ELF-1 (cell line): ENCODE measurements at regions not wholly inside any gene's neighbourhood (a gene's known extent, or its start where the extent isn't known, plus 50 kb on each side); places are given as distances from the start of the nearest gene placed in this dataset.

ENCODE experiments used
- DNase-seq: peaks from one replicate; pipeline ENCODE4 v3.0.0-alpha.2; 2016; ENCODE audit warnings: low read depth, low spot score

DNA sequence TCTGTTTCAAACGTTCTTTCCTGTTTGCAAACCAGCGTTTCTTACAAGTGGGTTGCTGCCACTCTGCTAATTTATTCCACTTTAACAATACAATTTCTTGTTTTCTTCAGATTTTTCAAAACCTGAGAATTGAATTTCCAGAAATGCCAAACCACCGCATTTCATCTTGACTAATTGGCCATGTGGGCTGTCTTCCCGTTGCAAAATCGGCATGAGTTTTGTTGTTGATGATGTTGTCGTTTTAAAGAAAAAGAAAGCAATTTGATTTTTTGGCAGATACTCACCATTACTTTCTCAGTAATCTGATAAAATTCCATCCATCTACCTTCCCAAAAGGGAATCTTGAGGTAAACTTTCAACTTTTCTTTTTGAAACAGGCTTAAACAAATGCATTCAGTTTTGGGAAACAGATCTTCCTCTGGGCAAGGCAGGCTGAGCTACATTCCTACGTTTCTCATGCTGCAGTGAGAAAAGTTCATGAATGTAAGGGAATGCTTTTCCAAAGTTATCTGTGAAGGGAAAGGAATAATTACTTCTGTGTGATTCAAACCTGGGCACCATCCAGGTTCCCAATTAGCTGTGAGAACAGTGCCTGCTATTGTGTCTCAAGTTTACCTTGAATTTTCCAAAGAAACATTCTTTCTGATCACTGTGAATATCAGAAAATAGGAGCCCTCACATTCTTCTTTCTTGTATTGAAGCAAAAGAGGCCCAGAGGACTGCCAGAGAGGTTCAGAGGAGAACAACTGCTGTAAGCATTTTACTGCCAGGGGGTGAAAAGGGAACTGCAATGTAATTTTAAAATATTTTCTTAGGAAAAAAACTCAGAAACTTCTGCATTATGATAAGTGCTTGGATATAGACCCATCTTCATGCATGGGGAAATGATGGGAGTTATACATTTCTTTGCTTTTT lies 100.7 kb upstream of the TUT7 start:
- peak; percentile 23 for DNase-seq

DNA sequence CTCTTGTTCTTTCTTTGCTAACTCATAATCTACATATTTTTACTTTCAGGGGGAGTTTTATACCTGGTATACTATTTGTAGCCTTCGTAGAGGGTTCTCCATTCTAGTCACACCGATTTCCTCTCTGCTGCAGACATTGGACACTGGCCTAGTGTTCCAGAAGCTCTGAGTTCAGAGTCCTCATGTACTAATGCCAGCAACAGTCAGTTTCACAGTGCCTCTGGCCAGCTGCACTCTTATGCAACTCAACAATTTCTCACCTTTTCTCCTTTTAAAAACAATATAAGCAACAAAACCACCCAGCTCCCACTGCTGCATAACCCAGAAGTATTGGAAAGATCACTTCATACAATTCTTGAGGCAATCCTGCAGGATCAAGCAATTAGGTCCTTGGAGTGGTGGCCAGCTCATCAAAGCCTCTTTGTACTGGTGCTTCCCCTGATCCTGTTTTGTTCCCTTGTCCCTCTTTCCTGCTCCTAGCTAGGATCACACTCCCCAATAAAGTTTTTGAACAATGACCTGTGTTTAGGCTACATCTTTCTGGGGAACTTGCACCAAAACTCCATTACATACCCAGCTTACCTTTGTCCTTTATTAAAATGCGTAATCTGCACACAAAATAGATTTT lies 98.1 kb upstream of the TUT7 start:
- DNase-seq: no peak

- no peak for DNase-seq
These were observed 95.0 kb upstream of the TUT7 start for GRCh38 chr9:86449246-86449645.

DNA sequence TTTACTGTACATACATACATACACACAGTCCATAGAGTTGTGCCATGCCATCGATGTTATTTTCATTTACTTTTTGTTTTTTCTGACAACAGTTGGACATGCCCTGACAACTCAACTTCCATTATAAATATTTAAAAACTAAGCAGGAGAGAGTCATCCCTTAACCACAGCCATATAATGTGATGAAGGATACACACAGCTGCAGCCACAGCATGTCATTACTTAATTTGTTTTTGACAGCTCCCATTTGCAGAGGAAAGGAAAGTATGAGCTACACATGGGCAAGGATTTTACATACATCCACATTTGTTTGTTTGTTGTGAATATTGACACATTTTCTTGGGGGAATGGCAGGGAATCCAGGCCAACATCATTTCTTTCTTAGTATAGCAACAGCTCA lies 91.5 kb upstream of the TUT7 start:
- DNase-seq: no peak

DNA sequence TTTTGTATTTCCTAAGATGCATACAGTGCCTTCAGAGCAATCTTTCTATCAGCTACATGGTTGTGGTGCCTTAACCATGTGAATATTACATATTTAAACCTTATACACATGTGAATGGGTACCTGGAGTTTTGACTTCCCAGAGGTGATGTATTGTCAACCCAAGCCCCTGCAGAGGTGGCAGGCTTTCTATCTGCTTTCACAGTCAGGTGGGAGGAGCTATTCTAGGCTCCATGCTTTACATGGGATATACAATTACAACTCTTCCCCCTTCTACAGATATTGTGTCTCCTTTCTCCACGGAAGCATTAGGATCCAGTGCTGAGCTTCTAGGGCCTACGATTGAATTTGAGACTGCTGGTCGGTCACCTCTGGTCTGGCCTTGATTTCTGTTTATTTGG lies 89.8 kb upstream of the TUT7 start:
- DNase-seq: no peak

DNA sequence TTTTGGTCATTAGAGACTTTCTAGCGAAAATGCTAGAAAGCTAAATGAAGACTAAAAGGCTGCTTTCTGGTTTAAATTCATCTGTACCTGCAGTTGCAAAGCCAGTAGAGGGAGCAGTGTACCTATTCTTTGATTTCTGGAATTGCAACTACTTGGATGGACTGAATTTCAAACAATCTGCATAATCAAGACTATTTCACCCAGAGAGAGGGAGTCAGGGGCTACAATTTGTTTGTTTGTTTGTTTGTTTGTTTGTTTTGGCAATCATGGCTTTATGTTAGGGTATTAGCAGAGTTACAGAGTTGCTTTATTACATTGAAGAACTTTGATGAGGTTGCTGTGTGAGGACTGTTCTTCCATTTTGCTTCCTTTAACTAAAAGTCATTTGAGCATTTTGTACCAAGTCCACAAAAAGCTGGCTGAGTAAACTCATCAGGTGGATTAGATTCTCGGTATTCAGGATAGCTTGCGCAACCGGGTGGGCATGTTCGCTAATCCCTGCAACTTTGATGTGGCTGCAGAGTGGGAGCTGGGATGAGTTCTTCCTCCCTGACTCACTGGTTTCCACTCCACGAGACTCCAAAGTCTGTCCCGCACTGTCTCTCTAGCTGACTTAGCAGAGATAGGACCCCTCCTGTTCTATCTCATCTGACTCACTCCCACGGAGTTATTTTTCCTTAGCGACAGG lies 80.0 kb upstream of the TUT7 start:
- DNase-seq: peak; percentile 56

- DNase-seq: no peak
These were observed 70.2 kb upstream of the TUT7 start for GRCh38 chr9:86424251-86424891.

GRCh38 chr9:86413971-86414880 lies 60.0 kb upstream of the TUT7 start:
- peak; percentile 44 for DNase-seq

- DNase-seq: peak; percentile 25
These were observed 56.1 kb upstream of the TUT7 start for GRCh38 chr9:86410281-86410680.

DNA sequence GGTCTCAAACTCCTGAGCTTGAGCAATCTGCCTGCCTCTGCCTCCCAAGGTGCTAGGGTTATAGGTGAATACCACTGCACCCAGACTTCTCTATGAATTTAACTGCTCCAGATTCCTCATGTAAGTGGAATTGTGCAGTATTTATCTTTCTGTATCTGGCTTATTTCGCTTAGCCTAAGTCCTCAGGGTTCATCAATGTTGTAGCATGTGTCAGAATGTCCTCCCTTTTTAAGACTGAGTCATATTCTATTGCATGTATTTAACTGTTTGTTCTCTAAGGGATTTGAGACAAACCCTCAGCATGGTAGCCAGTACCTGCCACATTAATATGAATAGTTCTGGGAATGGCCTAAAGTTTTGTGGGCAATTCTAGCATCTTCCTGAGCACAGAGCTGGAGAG lies 53.9 kb upstream of the TUT7 start:
- DNase-seq: no peak

GRCh38 chr9:86407022-86407421 lies 52.8 kb upstream of the TUT7 start:
- peak; percentile 67 for DNase-seq

DNA sequence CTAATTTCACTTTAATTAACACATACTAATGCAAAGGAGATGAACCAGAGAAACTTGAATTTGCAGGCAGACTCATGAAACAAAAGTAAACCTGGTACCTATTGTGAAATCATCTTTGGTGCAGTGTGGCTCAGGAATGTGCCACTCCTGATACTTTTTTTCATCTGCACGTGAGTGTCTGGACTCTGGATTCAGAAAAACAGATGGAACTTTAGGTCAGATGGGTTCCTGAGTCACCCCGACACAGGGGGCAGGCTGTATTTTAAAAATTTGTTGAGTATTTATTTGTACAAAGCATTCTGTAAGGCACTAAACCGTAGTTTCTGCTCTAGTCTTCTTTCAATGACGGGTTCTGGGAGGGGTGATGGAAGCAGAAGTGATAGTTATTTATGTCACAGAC lies 52.2 kb upstream of the TUT7 start:
- DNase-seq: no peak

DNA sequence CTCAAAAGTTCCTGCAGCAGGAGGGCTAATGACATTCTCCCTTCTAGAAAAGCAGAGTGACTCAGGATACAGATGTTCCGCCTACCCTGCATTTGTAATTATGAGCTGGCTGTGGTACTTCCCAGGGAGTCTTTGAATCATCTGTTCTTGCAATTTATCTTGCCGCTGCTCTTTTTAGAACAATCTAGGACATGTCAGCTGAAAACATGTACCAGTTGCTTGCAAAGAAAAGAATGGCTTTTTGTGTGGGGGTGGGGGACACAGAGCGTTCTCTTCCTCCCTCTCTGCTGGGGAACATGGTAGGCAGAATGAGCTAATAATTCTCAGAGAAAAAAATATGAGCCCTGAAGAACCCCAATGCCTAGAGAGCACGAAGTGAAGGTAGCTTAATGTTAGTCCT lies 51.7 kb upstream of the TUT7 start:
- DNase-seq: peak; percentile 46

GRCh38 chr9:86405086-86405491 lies 50.9 kb upstream of the TUT7 start:
- no peak for DNase-seq
